DMS53 (cell line): ENCODE measurements at regions not wholly inside any gene's neighbourhood (a gene's known extent, or its start where the extent isn't known, plus 50 kb on each side); places are given as distances from the start of the nearest gene placed in this dataset.
"Not testable (repeated sequence)": the region's sequence is repeated elsewhere in the genome, so short reads cannot be mapped to it uniquely, and the experiment has no call there.

Experiments used
- DNase-seq: peaks from one replicate; lab custom pipeline; 2025; lab: John Stamatoyannopoulos, UW

- no peak for DNase-seq
These were observed 86.7 kb upstream of the MAP4K4 start for GRCh38 chr2:101610750-101611315.

- DNase-seq: no peak
These were observed 88.1 kb upstream of the MAP4K4 start for GRCh38 chr2:101609433-101609832.

- DNase-seq: peak; percentile 30
These were observed 88.8 kb upstream of the MAP4K4 start for GRCh38 chr2:101608408-101609310.

DNA sequence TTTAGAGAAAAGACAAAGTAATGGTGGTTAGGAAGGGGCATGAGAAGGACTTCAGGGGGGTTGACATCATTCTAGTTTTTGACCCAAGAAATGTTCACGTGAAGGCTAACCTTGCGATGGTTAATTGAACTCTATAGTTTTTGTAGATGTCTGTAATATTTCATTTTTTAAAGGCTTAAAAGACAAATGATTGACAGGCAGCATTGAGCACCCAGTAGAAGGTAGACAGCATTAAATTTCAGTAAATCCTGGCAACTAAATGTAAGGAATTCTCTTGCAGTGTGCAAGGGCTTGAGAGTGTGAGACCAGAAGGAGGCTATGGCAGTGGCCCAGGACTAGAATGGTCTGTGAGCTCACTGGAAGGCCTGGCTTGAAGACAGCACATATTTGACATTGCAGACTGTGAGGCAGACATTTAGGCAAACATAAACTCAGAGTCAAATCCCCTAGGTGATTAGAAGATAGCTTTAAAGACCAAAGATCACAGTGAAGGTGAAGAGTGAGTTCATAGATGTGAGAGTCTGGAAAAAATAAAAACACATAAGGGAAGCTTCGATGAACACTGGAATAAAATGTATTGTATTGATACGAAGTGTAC lies 100.1 kb upstream of the MAP4K4 start:
- no peak for DNase-seq

- no peak for DNase-seq
These were observed 101.2 kb upstream of the MAP4K4 start for GRCh38 chr2:101596333-101596732.

DNA sequence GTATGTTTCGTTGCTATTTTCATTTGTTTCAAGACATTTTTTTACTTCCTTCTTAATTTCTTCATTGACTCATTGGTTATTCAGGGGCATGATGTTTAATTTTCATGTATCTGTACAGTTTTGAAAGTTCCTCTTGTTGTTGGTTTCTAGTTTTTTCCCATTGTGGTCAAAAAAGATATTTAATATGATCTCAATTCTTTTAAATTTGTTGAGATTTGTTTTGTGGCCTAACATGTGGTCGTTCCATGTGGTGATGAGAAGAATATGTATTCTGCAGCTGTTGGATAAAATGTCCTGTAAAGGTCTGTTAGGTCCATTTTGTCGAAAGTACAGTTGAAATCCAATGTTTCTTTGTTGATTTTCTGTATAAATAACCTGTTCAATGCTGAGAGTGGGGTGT lies 110.3 kb upstream of the MAP4K4 start:
- DNase-seq: no peak

DNA sequence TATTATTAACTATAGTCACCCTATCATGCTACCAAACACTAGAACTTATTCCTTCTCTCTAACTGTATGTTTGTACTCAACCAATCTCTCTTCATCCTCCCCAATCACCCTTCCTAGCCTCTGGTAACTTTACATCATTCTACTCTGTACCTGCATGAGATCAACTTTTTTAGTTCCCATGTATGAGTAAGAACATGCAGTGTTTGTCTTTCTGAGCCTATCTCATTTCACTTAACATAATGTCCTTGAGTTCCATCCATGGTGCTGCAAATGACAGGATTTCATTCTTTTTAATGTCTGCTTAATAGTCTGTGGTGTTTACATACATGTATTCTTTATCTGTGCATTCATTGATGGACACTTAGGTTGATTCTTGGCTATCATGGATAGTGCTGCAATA lies 108.9 kb upstream of the RFX8 start:
- DNase-seq: peak; percentile 38

DNA sequence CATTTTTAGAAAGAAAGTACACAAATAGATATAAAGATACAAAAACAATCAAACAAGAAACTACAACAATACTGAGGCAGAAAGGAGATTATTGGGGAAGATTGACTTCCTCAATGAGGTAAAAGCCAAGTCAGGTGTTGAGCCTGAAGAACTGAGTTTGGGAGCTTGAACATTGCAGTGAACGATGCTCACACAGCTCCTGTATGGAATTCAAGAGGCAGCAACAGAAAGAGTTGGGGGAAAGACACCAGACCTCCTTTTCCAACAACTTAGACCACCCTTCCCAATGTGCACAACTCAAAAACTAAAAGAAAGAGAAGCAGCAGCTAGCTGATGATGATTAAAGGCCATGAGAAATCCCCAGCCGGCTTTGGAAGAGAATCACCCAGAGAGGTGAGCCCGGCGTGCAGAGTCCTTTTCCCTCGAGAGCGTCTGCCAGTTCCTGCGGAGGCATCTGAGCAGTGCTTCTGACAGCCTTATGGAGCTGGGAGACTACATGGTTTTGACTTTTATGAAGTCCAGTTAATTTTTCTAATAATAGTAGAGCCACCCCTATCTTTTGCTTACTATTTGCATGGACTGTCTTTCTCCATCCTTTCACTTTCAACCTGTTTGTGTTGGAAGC lies 106.9 kb upstream of the RFX8 start:
- no peak for DNase-seq

DNA sequence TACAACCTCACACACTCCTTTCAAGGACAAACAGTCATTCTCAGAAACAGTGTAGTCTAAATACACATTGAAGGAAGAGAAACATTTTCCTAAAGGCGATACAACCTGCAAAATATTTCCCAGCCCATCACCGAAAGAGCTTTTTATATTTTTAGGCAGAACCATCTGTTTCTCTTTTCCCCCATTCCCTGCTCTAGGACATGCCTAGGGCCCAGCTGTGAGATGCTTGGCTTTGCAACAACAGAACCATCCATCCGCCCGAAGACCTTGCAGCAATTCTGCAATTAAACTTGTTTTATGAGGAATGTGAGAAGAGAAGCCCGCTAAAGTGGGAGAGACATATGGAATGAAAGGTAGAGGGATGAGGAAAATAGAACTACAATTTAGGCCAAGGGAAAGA lies 105.6 kb upstream of the RFX8 start:
- DNase-seq: no peak

GRCh38 chr2:101578671-101579070 lies 103.8 kb upstream of the RFX8 start:
- no peak for DNase-seq

DNA sequence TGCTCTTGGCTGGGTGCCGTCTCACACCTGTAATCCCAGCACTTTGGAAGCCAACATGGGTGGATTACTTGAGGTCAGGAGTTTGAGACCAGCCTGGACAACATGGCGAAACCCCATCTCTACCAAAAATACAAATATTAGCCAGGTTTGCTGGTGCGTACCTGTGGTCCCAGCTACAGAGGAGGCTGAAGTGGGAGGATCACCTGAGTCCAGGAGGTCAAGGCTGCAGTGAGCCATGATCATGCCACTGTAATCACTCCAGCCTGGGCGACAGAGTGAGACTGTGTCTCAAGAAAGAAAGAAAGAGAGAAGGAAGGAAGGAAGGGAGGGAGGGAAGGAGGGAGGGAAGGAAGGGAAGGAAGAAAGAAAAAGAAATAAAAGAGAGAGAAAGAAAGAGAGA lies 103.2 kb upstream of the RFX8 start:
- DNase-seq: not testable (repeated sequence)

DNA sequence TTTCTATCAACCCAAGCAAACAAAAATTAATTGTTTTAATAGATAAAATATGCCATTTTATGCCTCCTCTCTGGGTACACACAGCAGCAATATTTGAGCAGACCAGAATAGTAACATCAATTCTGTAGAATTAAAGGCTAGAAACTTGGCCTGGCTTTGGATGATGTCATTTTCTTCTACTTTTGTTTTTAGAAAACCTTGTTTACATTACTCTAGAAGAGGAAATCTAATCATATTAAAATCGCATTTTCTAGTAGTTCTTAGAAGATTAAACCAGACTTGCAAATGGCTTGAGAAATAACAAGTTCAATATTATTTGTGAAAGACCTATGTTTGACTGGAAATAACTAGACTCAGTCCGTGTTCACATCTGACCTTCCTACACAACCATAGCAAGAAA lies 102.3 kb upstream of the RFX8 start:
- no peak for DNase-seq

GRCh38 chr2:101574622-101575021 lies 99.7 kb upstream of the RFX8 start:
- DNase-seq: no peak

DNA sequence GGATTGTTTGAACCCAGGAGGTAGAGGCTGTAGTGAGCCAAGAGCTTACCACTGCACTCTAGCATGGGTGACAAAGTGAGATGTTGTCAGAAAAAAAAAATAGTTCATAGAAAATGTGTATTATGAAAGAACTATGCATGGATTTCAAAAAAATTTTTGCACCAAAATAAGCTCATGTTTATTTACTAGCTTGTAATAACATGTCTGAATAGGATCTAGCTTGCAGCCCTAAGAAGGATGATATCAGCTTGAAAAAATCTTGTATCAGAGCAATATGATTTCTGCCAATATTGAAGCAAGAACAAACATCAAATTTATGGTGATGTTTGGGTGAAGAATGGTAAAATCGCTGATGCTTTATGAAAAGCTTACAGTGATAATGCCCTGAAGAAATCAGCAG lies 97.0 kb upstream of the RFX8 start:
- DNase-seq: no peak

DNA sequence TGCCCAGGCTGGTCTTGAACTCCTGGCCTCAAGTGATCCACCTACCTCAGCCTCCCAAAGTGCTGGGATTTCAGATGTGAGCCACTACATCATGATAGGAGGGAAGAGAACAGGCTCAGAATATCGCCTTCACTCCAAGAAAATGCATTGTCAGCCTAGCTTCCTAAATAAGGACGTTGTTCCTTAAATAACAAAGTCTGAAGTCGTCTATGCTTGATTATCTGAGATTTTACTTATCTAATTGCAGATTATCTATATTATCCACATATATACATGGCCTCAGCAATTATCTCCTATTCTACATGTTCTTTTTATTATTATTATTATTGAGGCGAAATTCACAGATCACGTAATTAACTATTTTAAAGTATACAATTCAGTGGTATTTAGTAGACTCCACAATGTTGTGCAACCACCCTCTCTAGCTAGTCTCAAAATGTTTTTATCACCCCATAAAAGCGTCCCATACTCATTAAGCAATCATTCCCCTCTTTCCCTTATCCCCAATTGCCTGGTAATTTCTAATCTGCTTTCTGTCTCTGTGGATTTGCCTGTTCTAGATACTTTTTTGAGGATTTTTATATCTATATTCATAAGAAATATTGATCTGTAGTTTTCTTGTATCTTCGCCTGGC lies 95.1 kb upstream of the RFX8 start:
- no peak for DNase-seq

DNA sequence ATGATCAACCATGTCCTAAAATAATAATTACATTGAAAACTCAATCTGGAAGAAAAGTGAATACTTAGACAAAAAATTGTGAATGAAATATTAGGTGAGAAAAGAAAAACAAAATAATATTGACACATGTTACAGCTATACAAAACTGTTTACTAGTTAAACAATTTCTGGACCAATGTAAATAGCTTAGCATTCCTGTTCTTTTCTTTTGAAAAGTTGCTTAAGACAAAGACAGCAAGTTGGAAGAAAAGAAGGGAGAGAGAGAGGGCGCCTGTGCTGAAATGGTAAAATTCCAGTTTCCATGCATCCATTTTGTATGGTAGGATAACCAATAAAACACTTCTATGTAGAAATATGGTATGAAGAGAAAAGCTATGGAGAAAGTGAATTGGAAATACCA lies 94.1 kb upstream of the RFX8 start:
- no peak for DNase-seq

DNA sequence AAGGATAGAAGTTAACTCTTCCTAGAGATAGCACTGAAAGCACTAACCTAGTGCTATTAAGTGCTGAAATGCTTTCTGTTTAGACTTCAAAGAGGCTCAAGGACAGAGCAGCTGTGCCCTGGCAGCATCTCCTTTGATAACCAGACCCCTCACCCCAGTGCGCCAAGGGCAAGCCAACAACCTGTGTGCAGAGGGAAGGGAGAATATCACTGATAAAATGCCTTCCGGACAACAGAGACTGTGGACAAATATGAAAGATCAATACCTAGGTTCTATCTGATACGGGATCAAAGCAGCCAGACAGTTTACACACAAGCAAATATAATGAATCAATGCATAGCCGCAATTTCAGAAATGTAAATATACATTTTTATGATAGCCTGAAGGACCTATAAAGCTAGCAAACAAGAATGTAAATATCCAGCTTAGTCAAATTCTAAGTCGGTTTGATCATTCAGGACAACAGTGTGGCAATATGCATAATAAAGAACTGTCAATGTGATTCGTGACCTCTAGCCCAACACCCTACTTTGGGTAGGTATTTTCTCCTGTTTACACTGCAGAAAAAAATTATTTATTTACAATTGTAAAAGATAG lies 91.8 kb upstream of the RFX8 start:
- DNase-seq: peak; percentile 92

DNA sequence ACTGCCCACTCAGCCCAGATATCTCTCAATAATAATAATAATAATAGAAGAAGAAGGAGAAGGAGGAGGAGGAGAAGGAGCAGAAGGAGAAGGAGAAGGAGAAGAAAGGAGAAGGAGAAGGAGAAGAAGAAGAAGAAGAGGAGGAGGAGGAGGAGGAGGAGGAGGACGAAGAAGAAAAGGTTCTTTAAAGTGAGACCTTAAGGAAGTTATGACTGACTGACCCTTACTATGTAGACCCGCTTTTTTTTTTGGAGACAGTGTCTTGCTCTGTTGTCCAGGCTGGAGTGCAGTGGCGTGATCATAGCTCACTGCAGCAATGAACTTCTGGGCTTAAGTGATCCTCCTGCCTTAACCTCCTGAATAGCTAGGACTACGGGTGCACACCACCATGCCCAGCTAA lies 88.9 kb upstream of the RFX8 start:
- no peak for DNase-seq

- DNase-seq: no peak
These were observed 85.9 kb upstream of the RFX8 start for GRCh38 chr2:101560780-101561315.

- no peak for DNase-seq
These were observed 84.6 kb upstream of the RFX8 start for GRCh38 chr2:101559551-101559950.

DNA sequence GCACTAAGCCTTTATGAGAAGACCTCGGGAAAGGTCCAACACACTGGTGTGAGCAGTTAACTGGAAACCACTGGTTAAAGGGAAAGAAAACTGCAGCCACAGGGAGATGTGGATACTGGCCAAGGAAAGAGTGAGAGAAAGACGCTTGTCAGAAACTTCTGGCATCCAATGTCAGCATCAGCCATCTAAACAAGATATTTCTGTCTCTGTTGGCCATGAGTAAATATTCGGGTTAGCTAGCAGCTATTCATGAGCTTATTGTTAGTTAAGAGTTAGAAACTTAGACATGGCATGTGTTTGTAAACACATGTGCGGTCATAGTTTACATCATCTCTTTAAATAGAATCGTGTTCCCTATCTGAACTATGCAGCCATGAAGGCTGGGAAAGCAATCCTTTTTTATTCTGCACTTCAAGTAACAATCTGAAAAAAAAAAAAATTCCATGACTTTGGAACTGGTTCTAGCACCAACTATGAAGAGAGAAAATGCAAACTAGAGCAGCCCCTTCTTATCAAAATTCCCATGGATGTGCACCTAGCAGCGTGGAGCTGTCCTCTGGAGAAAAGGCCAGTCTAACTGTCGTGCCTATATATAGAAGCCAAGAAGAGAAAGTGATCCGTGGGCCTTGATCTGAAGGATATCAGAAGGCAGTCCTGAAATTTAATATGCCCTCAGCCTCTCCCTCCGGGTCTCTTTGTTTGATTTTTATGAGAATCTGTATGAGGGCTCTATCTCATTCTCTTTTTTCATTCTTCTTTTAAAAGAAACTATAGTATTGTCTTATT lies 84.0 kb upstream of the RFX8 start:
- peak; percentile 40 for DNase-seq
